Lung (tissue), 11 donors: ENCODE measurements at regions not wholly inside any gene's neighbourhood (a gene's known extent, or its start where the extent isn't known, plus 50 kb on each side); places are given as distances from the start of the nearest gene placed in this dataset.
"Not testable (repeated sequence)": the region's sequence is repeated elsewhere in the genome, so short reads cannot be mapped to it uniquely, and the experiment has no call there.

ENCODE experiments used
- ATAC-seq: fragments of 200-7000 bp; cut with Tn5 transposase; one replicate; pipeline ENCODE4 v1.9.1; 2020; ENCODE audit warnings: moderate number of reproducible peaks; ENCODE audit not compliant: insufficient read depth, low FRiP score
- DNase-seq, 3 donors: peaks; one replicate each; pipeline ENCODE4 v3.0.0-alpha.2; 2013 to 2017
- H3K27ac ChIP-seq, 2 donors: one replicate each; pipeline ENCODE4 v1.5.1; 2013; ENCODE audit warnings: mild to moderate bottlenecking in 2 of 2, moderate library complexity in 2 of 2, control low read depth in 1 of 2, inconsistent platforms in 1 of 2, low read depth in 1 of 2, low read length in 1 of 2
- H3K27me3 ChIP-seq, 3 donors: one replicate each; pipeline ENCODE4 v1.5.1; 2013; ENCODE audit warnings: low read length in 2 of 3; ENCODE audit not compliant: control insufficient read depth in 3 of 3, insufficient read depth in 3 of 3
- H3K36me3 ChIP-seq, 4 donors: one replicate each; pipeline ENCODE4 v1.5.1; 2013; ENCODE audit warnings: low read length in 4 of 4, mild to moderate bottlenecking in 1 of 4, moderate library complexity in 1 of 4; ENCODE audit not compliant: control insufficient read depth in 4 of 4, insufficient read depth in 4 of 4
- H3K4me1 ChIP-seq, 5 donors: one replicate each; pipeline ENCODE4 v1.5.1; 2013; ENCODE audit warnings: low read length in 5 of 5, mild to moderate bottlenecking in 2 of 5, moderate library complexity in 1 of 5; ENCODE audit not compliant: control insufficient read depth in 5 of 5, insufficient read depth in 5 of 5
- H3K4me3 ChIP-seq: one replicate; pipeline ENCODE4 v1.5.1; 2013; ENCODE audit warnings: mild to moderate bottlenecking, control low read depth, moderate library complexity
- H3K9ac ChIP-seq, 2 donors: one replicate each; pipeline ENCODE4 v1.5.1; 2013; ENCODE audit warnings: low read length in 2 of 2, control low read depth in 1 of 2; ENCODE audit not compliant: insufficient read depth in 1 of 2
- H3K9me3 ChIP-seq, 4 donors: one replicate each; pipeline ENCODE4 v1.5.1; 2013; ENCODE audit warnings: low read length in 3 of 4, mild to moderate bottlenecking in 1 of 4, moderate library complexity in 1 of 4; ENCODE audit not compliant: control insufficient read depth in 4 of 4, insufficient read depth in 3 of 4
- CTCF ChIP-seq: IDR thresholded peaks from 2 replicates; pipeline ENCODE4 v1.5.1; 2012; ENCODE audit warnings: mild to moderate bottlenecking; ENCODE audit errors: control extremely low read depth, extremely low read depth
- WGBS, 2 donors: extraction: QIAGEN DNeasy Blood & Tissue Kit; methylation state at CpG; one replicate each; pipeline ENCODE4 v1.1.7; 2013; 5-methylcytosine and 5-hydroxymethylcytosine counted together
- donor health status: control.
- donor health status: control.
- donor health status: Bipolar disorder and iron deficiency.
- donor health status: healthy.
- donor health status: DM: yes; HTN: yes; CAD: no.

- Histone ChIP-seq H3K4me3 (no peak overlapping the region), H3K4me1 (peaks cover 0 to 47% (median 10%) of the 10 kb centered on the region in 5 donors), H3K9me3 (no peaks in the 10 kb centered on the region), H3K27ac (no peak overlapping the region), H3K9ac (no peak overlapping the region), H3K27me3 (no peaks in the 10 kb centered on the region), H3K36me3 (no peaks in the 10 kb centered on the region)
- WGBS, 2 donors: 89 to 97% methylated on average over 1 of the region's 1 CpG
- TF ChIP-seq CTCF: no peak
- no peak for ATAC-seq
- no peak for DNase-seq
Observed at GRCh38 chr4:30866907-30867306, 146.7 kb downstream of the PCDH7 start.

GRCh38 chr4:30867427-30867826 lies 147.3 kb downstream of the PCDH7 start:
- H3K9ac ChIP-seq: no peak overlapping the region
- WGBS, 2 donors: 87% methylated on average over 3 of the region's 3 CpGs
- no peak for TF ChIP-seq CTCF
- no peak for ATAC-seq
- no peak for DNase-seq
- H3K4me3 ChIP-seq: no peak overlapping the region
- no peaks in the 10 kb centered on the region for H3K9me3 ChIP-seq
- H3K27ac ChIP-seq: no peak overlapping the region
- peaks cover 0 to 44% (median 10%) of the 10 kb centered on the region in 5 donors for H3K4me1 ChIP-seq
- no peaks in the 10 kb centered on the region for H3K27me3 ChIP-seq
- H3K36me3 ChIP-seq: no peaks in the 10 kb centered on the region

- H3K36me3 ChIP-seq: no peaks in the 10 kb centered on the region
- no peak overlapping the region for H3K9ac ChIP-seq
- peaks cover 0 to 39% (median 10%) of the 10 kb centered on the region in 5 donors for H3K4me1 ChIP-seq
- WGBS, 2 donors: 67 to 68% methylated on average over 5 of the region's 5 CpGs
- no peak overlapping the region for H3K4me3 ChIP-seq
- no peak for TF ChIP-seq CTCF
- no peaks in the 10 kb centered on the region for H3K9me3 ChIP-seq
- no peaks in the 10 kb centered on the region for H3K27me3 ChIP-seq
- ATAC-seq (no peak), DNase-seq (peak; percentile 24 to 89 (median 85))
- H3K27ac ChIP-seq: no peak overlapping the region
Observed at GRCh38 chr4:30868111-30868895, 148.1 kb downstream of the PCDH7 start.

GRCh38 chr4:30869387-30869786 lies 149.2 kb downstream of the PCDH7 start:
- H3K4me1 ChIP-seq: peaks cover 0 to 36% (median 10%) of the 10 kb centered on the region in 5 donors
- H3K4me3 ChIP-seq, H3K36me3 ChIP-seq, H3K9ac ChIP-seq, H3K27ac ChIP-seq, ATAC-seq, H3K9me3 ChIP-seq, H3K27me3 ChIP-seq, DNase-seq: not testable (repeated sequence)
- 88 to 94% methylated on average over 1 of the region's 1 CpG for WGBS, 2 donors
